HG03066 (cell line): ENCODE measurements at regions not wholly inside any gene's neighbourhood (a gene's known extent, or its start where the extent isn't known, plus 50 kb on each side); places are given as distances from the start of the nearest gene placed in this dataset.
"Not testable (repeated sequence)": the region's sequence is repeated elsewhere in the genome, so short reads cannot be mapped to it uniquely, and the experiment has no call there.

Experiments used
- ATAC-seq: cut with Tn5 transposase; IDR thresholded peaks from one replicate; pipeline ENCODE4 v1.9.1; 2021; ENCODE audit warnings: low read depth; ENCODE audit not compliant: unreplicated experiment

- not testable (repeated sequence) for ATAC-seq
These were observed 194.6 kb downstream of the BCL2L11 start for GRCh38 chr2:111315188-111315917.

DNA sequence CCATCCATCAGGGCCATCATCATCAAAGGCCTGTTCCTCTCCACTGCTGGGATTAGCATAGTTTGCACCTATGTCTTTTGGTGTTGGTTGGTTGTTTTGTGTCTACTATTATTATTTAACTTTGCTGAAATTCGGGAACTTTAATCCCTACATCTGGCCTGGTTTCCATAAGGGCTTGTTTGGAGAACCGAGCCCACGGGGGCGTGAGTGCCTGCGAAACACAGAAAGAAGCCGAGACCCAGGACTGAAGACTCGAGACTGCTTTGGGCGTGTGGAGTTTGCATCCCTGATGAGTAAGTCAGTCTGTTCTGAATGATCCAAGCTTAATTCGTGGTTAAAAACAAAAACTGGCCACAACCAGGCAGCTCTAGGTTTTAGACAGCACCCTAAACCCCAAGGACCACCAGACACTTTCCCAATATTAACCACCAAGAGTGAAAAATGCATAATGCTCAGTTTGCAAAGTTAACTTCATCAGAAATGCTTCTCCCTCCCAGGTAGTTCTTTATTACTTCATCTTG lies 195.6 kb downstream of the BCL2L11 start:
- ATAC-seq: not testable (repeated sequence)

- not testable (repeated sequence) for ATAC-seq
These were observed 196.3 kb downstream of the BCL2L11 start for GRCh38 chr2:111316881-111317549.

DNA sequence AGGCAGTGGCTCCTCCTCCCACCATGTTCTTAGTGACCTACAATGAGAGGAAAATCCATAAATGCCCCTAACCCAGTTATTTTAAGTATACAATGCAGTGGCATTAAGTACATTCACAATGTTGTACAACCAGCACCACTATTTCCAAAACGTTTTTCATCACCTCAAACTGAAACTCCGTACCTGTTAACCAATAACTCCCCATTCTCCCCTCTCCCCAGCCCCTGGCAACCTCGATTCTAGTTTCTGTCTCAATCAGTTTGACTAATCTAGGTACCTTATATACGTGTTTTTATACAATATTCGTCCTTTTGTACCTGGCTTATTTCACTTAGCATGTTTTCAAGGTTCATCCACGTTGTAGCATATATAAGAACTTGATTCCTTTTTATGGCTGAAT lies 198.8 kb downstream of the BCL2L11 start:
- ATAC-seq: not testable (repeated sequence)

DNA sequence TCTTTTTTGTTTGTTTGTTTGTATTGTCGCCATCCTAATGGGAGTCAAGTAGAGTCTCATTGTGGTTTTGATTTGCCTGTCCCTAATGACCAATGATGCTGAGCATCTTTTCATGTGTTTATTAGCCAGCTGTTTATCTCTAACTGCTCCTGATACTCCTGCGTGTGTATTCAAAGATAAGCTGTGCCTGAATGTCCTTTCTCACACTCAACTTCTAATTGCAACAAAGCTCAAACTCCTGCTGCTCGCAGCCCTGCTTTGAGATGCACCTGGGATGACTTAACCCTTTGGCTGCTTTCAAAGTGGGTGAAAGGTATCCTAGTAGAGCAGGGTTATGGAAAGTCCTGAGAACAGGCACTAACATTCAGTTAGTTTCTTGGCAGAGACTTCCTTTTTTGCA lies 199.6 kb downstream of the BCL2L11 start:
- ATAC-seq: not testable (repeated sequence)

GRCh38 chr2:111320965-111321364 lies 200.3 kb downstream of the BCL2L11 start:
- not testable (repeated sequence) for ATAC-seq

- ATAC-seq: not testable (repeated sequence)
These were observed 202.7 kb downstream of the BCL2L11 start for GRCh38 chr2:111323384-111323783.

GRCh38 chr2:111327726-111328125 lies 207.0 kb downstream of the BCL2L11 start:
- ATAC-seq: not testable (repeated sequence)

DNA sequence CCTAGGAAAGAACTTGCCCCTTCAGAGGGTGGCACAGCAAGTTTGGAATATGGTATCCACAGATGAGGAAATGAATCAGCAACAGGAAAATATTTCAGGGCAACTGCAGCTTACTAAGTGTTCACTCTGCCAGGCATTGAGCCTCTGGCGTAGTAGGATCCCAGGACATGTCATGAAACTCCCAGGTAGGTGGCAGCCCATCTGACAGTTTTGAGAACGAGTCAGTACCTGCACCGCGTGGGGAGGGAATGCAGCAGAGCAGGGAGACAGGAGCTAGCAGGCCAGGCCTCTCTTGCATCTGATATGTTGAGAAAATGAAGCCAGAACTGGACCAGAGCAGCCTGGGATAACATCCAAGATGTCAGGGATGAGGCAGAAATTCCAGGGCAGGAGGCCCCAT lies 208.6 kb downstream of the BCL2L11 start:
- not testable (repeated sequence) for ATAC-seq

DNA sequence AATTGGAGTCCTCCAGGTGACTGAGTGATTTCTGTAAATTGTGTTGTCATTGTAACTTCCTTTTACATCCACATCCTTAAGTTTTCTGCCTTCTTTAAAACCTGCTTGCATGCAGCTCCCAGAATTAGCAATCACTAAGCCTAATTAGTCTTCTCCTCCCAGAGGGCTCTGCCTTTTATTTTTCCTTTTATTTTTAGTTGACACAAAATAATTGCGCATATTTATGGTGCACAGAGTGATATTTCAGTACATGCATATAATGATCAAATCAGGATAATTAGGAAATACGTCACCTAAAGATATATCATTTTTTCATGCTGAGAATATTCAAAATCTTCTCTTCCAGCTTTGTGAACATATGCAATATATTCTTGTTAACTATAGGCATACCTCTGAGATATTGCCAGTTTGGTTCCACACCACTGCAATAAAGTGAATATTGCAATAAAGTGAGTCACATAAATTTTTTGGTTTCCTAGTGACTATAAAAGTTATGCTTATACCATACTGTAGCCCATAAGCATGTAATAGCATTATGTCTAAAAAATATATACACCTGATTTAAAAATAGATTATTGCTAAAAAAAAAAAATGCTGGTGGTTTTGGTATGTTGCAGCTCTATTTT lies 210.5 kb downstream of the BCL2L11 start:
- ATAC-seq: not testable (repeated sequence)

- ATAC-seq: not testable (repeated sequence)
These were observed 214.7 kb downstream of the BCL2L11 start for GRCh38 chr2:111335220-111335907.

- not testable (repeated sequence) for ATAC-seq
These were observed 217.8 kb downstream of the BCL2L11 start for GRCh38 chr2:111338474-111338873.

GRCh38 chr2:111339476-111339875 lies 218.8 kb downstream of the BCL2L11 start:
- not testable (repeated sequence) for ATAC-seq

- ATAC-seq: not testable (repeated sequence)
These were observed 223.9 kb downstream of the BCL2L11 start for GRCh38 chr2:111344590-111344989.

DNA sequence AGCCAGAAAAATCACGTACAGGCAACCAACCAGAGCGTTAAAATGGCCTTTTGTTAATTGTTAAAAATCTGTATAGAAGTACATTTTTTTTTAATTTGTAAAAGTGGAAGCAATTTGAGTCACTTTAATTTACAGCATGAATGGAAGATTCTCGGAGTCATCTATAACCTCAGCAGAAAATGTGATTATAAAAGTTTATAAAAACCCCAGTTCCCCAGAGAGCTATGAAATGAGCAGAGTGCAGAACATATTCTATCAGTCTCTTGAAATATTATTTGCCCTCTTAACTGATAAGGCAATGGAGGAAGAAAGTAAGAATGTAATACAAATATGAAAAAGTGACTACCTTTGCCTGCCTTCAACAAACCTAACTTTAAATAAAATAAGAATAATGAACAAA lies 224.7 kb downstream of the BCL2L11 start:
- ATAC-seq: not testable (repeated sequence)

DNA sequence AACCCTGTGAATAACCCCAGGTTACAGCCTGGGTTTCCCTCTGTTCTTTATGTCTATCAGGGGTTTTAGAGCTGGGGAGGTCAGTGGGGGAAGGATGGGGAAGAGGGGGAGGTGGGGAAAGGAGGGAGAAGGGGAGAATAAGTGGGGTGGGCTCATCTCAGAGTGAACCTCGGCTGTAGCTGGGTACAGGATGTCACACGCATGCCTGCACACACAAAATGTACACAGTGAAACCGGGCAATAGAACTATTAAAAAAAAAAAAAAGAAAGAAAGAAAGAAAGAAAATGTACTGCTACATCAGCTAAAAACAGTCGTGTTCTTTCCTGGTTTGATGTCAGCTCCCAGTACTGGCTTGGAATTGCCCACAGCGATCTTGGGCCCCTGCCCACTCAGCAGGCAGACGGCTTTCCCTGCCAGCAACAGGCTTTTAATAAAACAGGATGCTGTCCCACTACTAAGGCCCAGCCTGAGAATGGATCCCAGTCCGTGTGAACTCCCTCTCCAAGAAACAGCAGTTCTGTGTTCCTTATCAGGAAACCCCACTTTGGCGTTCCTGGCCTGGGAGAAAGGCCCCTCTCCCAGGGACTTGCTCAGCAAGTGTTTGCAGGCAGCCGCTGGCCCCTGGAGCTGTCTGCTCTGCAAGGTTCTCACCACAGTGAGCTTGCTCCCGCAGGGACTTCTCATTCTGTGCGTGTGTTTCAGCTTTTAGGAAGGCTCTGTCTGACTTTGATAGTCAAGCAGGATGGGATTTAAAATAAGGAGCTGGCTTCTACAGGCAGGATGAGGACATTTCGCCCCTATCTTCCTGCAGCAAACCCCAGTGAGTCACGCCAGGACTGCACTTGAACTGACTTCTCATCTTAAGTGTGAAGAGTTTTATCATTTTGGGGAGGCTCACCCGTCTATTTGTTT lies 225.6 kb downstream of the BCL2L11 start:
- not testable (repeated sequence) for ATAC-seq

DNA sequence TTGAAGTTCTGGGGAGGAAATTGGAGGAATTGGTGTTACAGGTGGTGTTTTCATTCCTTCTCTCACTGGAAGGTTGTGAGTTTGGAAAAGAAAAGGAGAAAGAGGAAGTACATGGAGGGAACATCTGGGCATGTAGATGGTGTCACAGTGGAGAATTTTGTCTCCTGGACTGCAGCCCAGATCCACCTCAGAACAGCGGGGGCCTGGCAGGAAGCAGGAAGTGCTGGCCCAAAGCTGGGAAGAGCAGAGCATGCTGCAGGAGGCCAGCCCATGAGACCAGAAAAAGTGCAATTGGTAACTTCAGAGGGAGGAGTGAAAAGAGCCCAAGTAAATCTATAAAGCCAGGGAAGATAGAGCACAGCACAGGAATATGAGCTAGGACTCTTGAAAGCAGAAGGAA lies 227.0 kb downstream of the BCL2L11 start:
- ATAC-seq: not testable (repeated sequence)

- not testable (repeated sequence) for ATAC-seq
These were observed 227.6 kb downstream of the BCL2L11 start for GRCh38 chr2:111348316-111348715.

DNA sequence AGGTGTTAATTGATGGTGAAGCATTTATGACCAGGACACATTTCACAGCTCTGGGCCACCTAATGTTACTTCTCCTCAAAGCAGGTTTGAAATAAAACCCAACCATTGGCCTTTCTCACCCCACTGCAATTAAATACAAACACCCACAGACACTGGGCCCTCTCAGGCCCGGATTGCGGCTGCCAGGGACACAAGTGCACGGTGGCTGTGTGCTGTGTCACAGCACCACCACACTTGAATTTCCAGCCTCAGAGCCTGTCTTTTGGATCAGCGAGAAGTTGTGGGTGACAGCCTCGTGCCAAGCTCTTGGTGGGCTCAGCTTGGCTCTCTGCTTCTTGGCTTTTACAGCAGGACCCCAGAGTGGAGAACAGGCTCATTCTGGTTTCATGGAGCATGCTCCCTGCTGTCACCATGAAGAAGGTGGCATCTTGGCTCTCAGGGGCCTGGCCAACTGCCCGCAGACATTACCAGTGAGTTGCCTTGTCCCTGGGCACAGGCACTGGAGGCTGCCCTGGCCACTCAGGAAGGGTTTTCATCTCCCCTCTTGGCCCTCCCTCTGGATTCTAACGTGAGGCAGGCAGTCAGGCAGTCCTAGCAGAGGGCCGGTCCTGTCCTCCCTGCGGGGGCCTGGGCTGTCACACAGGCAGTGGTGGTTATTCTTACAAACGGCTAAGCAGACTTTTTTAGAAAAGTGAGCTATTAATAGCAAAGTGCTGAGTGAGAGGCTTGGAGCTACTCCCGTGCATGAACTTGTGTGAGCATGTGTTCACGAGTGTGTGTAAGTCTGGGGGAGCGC lies 234.5 kb downstream of the BCL2L11 start:
- not testable (repeated sequence) for ATAC-seq
